ENCODE measurements at regions not wholly inside any gene's neighbourhood (a gene's known extent, or its start where the extent isn't known, plus 50 kb on each side); places are given as distances from the start of the nearest gene placed in this dataset.

DNA sequence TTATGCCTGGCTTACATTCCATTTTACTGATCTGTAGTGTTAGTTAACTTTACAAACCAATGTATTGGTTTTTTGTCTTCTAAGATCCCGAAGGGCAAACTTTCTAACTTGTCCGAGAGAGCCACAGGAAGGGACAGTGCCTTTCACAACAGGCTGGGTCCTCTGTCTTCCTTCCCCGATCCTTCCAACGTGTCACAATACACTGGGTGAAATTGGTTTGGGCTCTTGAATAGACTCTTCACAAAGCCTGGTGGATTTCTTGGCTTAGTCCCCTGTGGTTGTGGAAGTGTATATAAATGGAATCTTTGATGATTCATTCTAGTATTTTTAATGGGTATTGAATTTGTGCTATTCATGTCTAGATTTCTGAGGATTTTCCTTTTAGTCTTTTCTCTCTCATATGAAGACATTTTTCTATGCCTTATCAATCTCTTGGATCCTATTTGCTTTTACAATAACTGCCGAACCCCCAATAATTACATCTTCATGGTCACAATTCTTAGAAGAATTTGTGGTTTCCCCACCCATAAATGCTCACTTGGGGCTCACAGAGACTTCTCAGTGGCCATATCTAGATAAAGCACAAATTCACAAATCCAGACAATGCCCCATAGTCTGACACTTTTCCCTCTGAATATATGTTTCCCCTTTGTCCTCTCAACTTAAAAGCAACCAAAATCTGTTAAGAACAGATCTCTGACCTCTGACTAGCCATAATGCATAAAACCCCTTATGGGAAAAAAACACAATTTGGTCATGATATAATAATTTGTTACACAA is 107.7 kb downstream of the MTRR start:
- TF ChIP-seq, protein P1, sequence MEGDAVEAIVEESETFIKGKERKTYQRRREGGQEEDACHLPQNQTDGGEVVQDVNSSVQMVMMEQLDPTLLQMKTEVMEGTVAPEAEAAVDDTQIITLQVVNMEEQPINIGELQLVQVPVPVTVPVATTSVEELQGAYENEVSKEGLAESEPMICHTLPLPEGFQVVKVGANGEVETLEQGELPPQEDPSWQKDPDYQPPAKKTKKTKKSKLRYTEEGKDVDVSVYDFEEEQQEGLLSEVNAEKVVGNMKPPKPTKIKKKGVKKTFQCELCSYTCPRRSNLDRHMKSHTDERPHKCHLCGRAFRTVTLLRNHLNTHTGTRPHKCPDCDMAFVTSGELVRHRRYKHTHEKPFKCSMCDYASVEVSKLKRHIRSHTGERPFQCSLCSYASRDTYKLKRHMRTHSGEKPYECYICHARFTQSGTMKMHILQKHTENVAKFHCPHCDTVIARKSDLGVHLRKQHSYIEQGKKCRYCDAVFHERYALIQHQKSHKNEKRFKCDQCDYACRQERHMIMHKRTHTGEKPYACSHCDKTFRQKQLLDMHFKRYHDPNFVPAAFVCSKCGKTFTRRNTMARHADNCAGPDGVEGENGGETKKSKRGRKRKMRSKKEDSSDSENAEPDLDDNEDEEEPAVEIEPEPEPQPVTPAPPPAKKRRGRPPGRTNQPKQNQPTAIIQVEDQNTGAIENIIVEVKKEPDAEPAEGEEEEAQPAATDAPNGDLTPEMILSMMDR (IDR thresholded peaks at IDR 0.05; ENCODE audit: insufficient read depth, low read length, poor library complexity, severe bottlenecking), result no peak
- Histone ChIP-seq H3K4me3 (replicated peaks; ENCODE audit: low read depth, low read length) (no peak overlapping the region), H3K27me3 (replicated peaks; ENCODE audit: control insufficient read depth, insufficient read depth, low read length) (no peaks in the 10 kb centered on the region), H3K36me3 (ENCODE audit: control insufficient read depth, insufficient read depth, low read length) (no peaks in the 10 kb centered on the region)
- DNase-seq (ENCODE audit: extremely low read depth, insufficient read length), result no peak

- no peaks in the 10 kb centered on the region for H3K27me3 ChIP-seq (replicated peaks; ENCODE audit: control insufficient read depth, insufficient read depth, low read length)
- H3K4me3 ChIP-seq (replicated peaks; ENCODE audit: low read depth, low read length), result no peak overlapping the region
- TF ChIP-seq, protein P1 (IDR thresholded peaks at IDR 0.05; ENCODE audit: insufficient read depth, low read length, poor library complexity, severe bottlenecking), result no peak
- H3K36me3 ChIP-seq (ENCODE audit: control insufficient read depth, insufficient read depth, low read length), result no peaks in the 10 kb centered on the region
- no peak for DNase-seq (ENCODE audit: extremely low read depth, insufficient read length)
Observed at GRCh38 chr5:7978114-7978513, 109.2 kb downstream of the MTRR start.

GRCh38 chr5:7978991-7979390 is 110.0 kb downstream of the MTRR start:
- TF ChIP-seq, protein P1 (IDR thresholded peaks at IDR 0.05; ENCODE audit: insufficient read depth, low read length, poor library complexity, severe bottlenecking), result no peak
- Histone ChIP-seq H3K36me3 (ENCODE audit: control insufficient read depth, insufficient read depth, low read length) (no peaks in the 10 kb centered on the region), H3K27me3 (replicated peaks; ENCODE audit: control insufficient read depth, insufficient read depth, low read length) (no peaks in the 10 kb centered on the region), H3K4me3 (replicated peaks; ENCODE audit: low read depth, low read length) (no peak overlapping the region)
- DNase-seq (ENCODE audit: extremely low read depth, insufficient read length), result no peak

DNA sequence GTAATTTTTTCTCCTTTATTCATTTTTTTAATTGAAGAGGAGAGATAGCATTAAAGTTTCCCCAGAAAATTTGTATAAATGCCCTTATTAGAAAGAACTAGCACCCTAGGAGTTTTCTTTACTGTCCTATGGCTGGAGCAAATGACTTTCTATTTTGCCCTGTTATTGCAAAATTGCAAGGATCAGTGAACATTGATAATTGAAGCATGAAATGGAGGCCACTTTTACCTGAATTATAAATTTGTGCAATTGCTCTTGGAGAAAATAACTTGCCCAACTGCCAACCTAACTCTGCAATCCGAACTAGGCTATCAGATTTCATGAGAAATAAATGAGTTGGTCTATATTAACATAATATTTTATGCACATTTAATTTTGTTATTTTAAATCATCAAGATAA is 111.9 kb downstream of the MTRR start:
- TF ChIP-seq, protein P1 (IDR thresholded peaks at IDR 0.05; ENCODE audit: insufficient read depth, low read length, poor library complexity, severe bottlenecking), result no peak
- Histone ChIP-seq H3K36me3 (ENCODE audit: control insufficient read depth, insufficient read depth, low read length) (no peaks in the 10 kb centered on the region), H3K4me3 (replicated peaks; ENCODE audit: low read depth, low read length) (no peak overlapping the region), H3K27me3 (replicated peaks; ENCODE audit: control insufficient read depth, insufficient read depth, low read length) (no peaks in the 10 kb centered on the region)
- DNase-seq (ENCODE audit: extremely low read depth, insufficient read length), result no peak

GRCh38 chr5:7983433-7983832 is 114.5 kb downstream of the MTRR start:
- H3K36me3 ChIP-seq (ENCODE audit: control insufficient read depth, insufficient read depth, low read length), result no peaks in the 10 kb centered on the region
- no peak overlapping the region for H3K4me3 ChIP-seq (replicated peaks; ENCODE audit: low read depth, low read length)
- DNase-seq (ENCODE audit: extremely low read depth, insufficient read length), result no peak
- TF ChIP-seq, protein P1 (IDR thresholded peaks at IDR 0.05; ENCODE audit: insufficient read depth, low read length, poor library complexity, severe bottlenecking), result no peak
- H3K27me3 ChIP-seq (replicated peaks; ENCODE audit: control insufficient read depth, insufficient read depth, low read length), result no peaks in the 10 kb centered on the region

All from GM06990 (cell line).